ENCODE measurements at regions not wholly inside any gene's neighbourhood (a gene's known extent, or its start where the extent isn't known, plus 50 kb on each side); places are given as distances from the start of the nearest gene placed in this dataset.
"Not testable (repeated sequence)": the region's sequence is repeated elsewhere in the genome, so short reads cannot be mapped to it uniquely, and the experiment has no call there.

DNA sequence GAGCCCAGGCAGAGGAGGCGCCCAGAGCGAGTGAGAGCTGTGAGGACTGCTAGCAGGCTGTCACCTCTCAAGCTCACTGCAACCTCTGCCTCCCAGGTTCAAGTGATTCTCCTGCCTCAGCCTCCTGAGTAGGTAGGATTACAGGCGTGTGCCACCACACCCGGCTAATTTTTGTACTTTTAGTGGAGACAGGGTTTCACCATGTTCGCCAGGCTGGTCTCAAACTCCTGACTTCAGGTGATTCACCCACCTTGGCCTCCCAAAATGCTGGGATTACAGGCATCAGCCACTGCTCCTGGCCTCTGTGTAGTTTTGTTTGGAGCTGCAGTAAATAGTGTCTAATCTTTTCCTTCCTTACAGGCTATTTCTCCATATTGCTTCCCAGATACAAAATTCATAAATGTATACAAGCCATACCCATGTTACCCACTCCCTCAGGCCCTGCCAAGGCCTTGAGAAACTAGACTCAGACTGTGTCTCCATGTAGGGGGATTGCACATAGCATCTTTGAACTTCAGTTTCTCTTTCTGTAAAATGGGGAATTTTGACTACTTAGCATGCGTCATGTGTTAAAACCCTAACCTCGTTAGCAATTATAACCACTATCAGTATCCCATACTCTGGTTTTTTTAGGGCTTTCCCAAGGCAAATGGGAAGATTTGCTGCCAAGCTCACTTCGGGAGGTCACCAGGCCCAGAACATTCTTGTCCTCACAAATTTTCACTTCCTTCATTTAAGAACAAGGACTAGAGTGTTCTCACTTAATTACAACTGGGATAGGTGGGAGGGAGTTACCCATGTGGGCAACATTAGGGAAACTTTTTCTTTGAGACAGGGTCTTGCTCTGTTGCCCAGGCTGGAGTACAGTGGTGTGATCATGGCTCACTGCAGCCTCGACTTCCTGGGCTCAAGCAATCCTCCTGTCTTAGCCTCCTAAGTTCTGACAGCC, 67.3 kb upstream of the DDR1 start:
- DNase-seq = no peak
- Histone ChIP-seq H3K27ac (peak overlapping the region in 1 of 4 donors; percentile 52), H3K4me3 (no peak overlapping the region), H3K27me3 (no peaks in the 10 kb centered on the region), H3K4me1 (peaks cover 0 to 12% (median 2%) of the 10 kb centered on the region in 4 donors), H3K36me3 (no peaks in the 10 kb centered on the region), H3K9me3 (no peaks in the 10 kb centered on the region)
- 85 to 87% methylated on average over 9 of the region's 9 CpGs for WGBS, 2 donors
- intact Hi-C loops (cut with DNase I) = no loop called here
- TF ChIP-seq POLR2A (IDR thresholded peaks at IDR 0.05) (no peak), POLR2AphosphoS5 (IDR thresholded peaks at IDR 0.05) (no peak), EP300 (IDR thresholded peaks at IDR 0.05) (no peak)
- TF ChIP-seq, protein P1, sequence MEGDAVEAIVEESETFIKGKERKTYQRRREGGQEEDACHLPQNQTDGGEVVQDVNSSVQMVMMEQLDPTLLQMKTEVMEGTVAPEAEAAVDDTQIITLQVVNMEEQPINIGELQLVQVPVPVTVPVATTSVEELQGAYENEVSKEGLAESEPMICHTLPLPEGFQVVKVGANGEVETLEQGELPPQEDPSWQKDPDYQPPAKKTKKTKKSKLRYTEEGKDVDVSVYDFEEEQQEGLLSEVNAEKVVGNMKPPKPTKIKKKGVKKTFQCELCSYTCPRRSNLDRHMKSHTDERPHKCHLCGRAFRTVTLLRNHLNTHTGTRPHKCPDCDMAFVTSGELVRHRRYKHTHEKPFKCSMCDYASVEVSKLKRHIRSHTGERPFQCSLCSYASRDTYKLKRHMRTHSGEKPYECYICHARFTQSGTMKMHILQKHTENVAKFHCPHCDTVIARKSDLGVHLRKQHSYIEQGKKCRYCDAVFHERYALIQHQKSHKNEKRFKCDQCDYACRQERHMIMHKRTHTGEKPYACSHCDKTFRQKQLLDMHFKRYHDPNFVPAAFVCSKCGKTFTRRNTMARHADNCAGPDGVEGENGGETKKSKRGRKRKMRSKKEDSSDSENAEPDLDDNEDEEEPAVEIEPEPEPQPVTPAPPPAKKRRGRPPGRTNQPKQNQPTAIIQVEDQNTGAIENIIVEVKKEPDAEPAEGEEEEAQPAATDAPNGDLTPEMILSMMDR (IDR thresholded peaks at IDR 0.05) = no peak

DNA sequence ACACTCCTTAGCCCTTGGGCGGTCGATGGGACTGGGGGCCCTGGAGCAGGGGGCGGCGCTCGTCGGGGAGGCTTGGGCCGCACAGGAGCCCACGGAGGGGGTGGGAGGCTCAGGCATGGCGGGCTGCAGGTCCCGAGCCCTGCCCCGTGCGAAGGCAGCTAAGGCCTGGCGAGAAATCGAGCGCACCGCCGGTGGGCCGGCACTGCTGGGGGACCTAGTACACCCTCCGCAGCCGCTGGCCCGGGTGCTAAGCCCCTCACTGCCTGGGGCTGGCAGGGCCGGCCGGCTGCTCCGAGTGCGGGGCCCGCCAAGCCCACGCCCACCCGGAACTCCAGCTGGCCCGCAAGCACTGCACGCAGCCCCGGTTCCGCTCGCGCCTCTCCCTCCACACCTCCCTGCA, 68.0 kb upstream of the DDR1 start:
- DNase-seq; H3K27me3 ChIP-seq; H3K4me3 ChIP-seq; H3K4me1 ChIP-seq; H3K36me3 ChIP-seq; intact Hi-C loops (cut with DNase I); H3K27ac ChIP-seq; H3K9me3 ChIP-seq: not testable (repeated sequence)
- 96 to 98% methylated on average over 34 of the region's 34 CpGs for WGBS, 2 donors

DNA sequence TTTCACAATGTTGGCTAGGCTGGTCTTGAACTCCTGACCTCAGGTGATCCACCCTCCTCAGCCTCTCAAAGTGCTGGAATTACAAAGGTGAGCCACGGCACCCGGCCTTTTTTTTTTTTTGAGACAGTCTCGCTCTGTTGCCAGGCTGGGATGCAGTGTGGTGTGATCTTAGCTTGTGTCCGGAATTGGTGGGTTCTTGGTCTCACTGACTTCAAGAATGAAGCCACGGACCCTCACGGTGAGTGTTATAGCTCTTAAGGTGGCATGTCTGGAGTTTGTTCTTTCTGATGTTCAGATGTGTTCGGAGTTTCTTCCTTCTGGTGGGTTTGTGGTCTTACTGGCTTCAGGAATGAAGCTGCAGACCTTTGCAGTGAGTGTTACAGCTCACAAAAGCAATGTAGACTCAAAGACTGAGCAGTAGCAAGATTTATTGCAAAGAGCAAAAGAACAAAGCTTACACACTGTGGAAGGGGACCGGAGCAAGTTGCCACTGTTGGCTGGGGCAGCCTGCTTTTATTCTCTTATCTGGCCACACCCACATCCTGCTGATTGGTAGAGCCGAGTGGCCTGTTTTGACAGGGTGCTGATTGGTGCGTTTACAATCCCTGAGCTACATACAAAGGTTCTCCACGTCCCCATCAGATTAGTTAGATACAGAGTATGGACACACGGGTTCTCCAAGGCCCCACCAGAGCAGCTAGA, 69.1 kb upstream of the DDR1 start:
- H3K4me3 ChIP-seq; H3K27me3 ChIP-seq; intact Hi-C loops (cut with DNase I); H3K4me1 ChIP-seq; H3K27ac ChIP-seq; H3K36me3 ChIP-seq; DNase-seq; H3K9me3 ChIP-seq: not testable (repeated sequence)
- WGBS, 2 donors = 79 to 86% methylated on average over 12 of the region's 12 CpGs

DNA sequence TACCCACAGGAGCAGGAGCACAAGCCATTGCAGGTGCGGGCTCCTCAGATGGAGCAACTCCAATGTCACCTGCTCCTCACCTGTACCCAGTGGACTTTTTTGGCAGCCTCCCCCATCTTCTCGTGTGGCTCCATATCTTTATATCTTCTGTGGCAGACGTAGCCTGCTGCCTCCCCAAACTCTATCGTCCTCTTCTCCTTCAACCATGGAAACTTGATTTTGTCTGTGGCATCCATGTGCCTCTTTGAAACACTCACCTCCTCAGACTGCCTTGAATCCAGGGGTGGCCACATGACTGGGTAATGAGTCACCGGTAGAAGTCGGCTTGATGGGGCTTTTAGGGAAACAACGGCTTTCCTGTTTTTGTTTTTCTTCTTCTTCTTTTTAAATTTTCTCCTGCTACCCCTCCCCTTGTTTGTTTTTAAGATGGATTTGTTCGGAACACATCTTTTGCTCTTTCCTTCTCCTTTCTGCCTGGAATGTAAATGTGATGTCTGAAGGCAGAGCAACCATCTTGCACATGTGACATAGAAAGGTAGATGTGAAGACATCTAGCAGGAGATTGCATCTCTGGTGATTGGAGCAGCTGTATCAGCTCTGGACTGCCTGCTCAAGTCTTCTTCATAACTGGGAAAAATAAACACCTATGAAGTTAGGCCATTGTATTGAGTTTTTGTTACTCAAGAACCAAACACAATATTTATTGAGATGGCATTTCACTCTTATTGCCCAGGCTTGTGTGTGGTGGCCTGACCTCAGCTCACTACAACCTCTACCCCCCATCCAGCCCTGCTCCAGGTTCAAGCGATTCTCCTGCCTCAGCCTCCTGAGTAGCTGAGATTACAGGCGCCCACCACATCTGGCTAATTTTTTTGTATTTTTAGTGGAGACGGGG, 69.9 kb upstream of the DDR1 start:
- Histone ChIP-seq H3K9me3 (no peaks in the 10 kb centered on the region), H3K27ac (peak overlapping the region in 1 of 4 donors; percentile 32), H3K27me3 (no peaks in the 10 kb centered on the region), H3K36me3 (no peaks in the 10 kb centered on the region), H3K4me1 (no peaks in the 10 kb centered on the region), H3K4me3 (no peak overlapping the region)
- DNase-seq = no peak
- WGBS, 2 donors = 60 to 73% methylated on average over 11 of the region's 11 CpGs
- TF ChIP-seq, protein P1 (IDR thresholded peaks at IDR 0.05) = no peak
- TF ChIP-seq EP300 (IDR thresholded peaks at IDR 0.05) (no peak), POLR2A (IDR thresholded peaks at IDR 0.05) (no peak)
- intact Hi-C loops (cut with DNase I) = no loop called here

DNA sequence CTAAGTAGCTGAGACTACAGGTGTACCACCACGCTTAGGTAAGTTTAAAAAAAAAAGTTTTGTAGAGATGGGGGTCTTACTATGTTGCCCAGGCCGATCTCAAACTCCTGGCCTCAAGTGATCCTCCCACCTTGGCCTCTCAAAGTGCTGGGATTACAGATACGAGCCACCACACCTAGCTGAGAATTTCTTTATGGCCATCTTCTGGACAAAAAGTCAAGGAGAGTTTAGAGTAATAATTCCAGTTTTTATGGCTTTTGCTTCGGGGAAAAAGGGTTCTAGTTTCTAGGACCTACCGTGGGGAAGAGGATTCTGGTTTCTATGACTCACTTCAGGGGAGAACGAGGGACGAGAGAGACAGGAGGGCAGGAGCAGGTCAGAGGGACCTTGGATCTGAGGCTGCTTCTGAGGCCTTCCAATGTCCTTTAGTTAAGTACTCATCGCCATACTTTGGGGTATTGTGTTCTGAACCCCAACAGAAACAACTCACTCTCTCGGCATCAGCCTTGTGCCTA, 69.3 kb upstream of the IER3 start:
- Histone ChIP-seq H3K4me3 (no peak overlapping the region), H3K9me3 (no peaks in the 10 kb centered on the region), H3K27ac (peak overlapping the region in 1 of 4 donors; percentile 32), H3K4me1 (no peaks in the 10 kb centered on the region), H3K27me3 (no peaks in the 10 kb centered on the region), H3K36me3 (no peaks in the 10 kb centered on the region)
- intact Hi-C loops (cut with DNase I) = no loop called here
- WGBS, 2 donors = 40 to 68% methylated on average over 9 of the region's 9 CpGs
- no peak for TF ChIP-seq EP300 (IDR thresholded peaks at IDR 0.05)
- no peak for DNase-seq
